ENCODE measurements at regions not wholly inside any gene's neighbourhood (a gene's known extent, or its start where the extent isn't known, plus 50 kb on each side); places are given as distances from the start of the nearest gene placed in this dataset.
A peak's percentile ranks its signal among the peaks of the same experiment; 100 is the strongest.

GRCh38 chr4:184310171-184310567 is 92.5 kb upstream of the ENPP6 start:
- DNase-seq (ENCODE audit: low read depth in 2 of 2, low spot score in 1 of 2), result no peak

GRCh38 chr4:184309241-184310170 is 91.8 kb upstream of the ENPP6 start:
- no peak for DNase-seq (ENCODE audit: low read depth in 2 of 2, low spot score in 1 of 2)

- no peak for DNase-seq (ENCODE audit: low read depth in 2 of 2, low spot score in 1 of 2)
Observed at GRCh38 chr4:184306949-184307348, 89.3 kb upstream of the ENPP6 start.

GRCh38 chr4:184306470-184306869 is 88.8 kb upstream of the ENPP6 start:
- no peak for DNase-seq (ENCODE audit: low read depth in 2 of 2, low spot score in 1 of 2)

- no peak for DNase-seq (ENCODE audit: low read depth in 2 of 2, low spot score in 1 of 2)
Observed at GRCh38 chr4:184300816-184301215, 83.1 kb upstream of the ENPP6 start.

GRCh38 chr4:184298254-184298653 is 80.6 kb upstream of the ENPP6 start:
- DNase-seq (ENCODE audit: low read depth in 2 of 2, low spot score in 1 of 2), result no peak

GRCh38 chr4:184295206-184295605 is 77.5 kb upstream of the ENPP6 start:
- DNase-seq (ENCODE audit: low read depth in 2 of 2, low spot score in 1 of 2), result no peak

- no peak for DNase-seq (ENCODE audit: low read depth in 2 of 2, low spot score in 1 of 2)
Observed at GRCh38 chr4:184294606-184295133, 77.0 kb upstream of the ENPP6 start.

- DNase-seq (ENCODE audit: low read depth in 2 of 2, low spot score in 1 of 2), result no peak
Observed at GRCh38 chr4:184293552-184293951, 75.9 kb upstream of the ENPP6 start.

- DNase-seq (ENCODE audit: low read depth in 2 of 2, low spot score in 1 of 2), result no peak
Observed at GRCh38 chr4:184292877-184293276, 75.2 kb upstream of the ENPP6 start.

- no peak for DNase-seq (ENCODE audit: low read depth in 2 of 2, low spot score in 1 of 2)
Observed at GRCh38 chr4:184292465-184292867, 74.8 kb upstream of the ENPP6 start.

- DNase-seq (ENCODE audit: low read depth in 2 of 2, low spot score in 1 of 2), result no peak
Observed at GRCh38 chr4:184289179-184289535, 71.5 kb upstream of the ENPP6 start.

GRCh38 chr4:184288451-184289178 is 70.9 kb upstream of the ENPP6 start:
- no peak for DNase-seq (ENCODE audit: low read depth in 2 of 2, low spot score in 1 of 2)

- DNase-seq (ENCODE audit: low read depth in 2 of 2, low spot score in 1 of 2), result no peak
Observed at GRCh38 chr4:184287697-184288255, 70.1 kb upstream of the ENPP6 start.

GRCh38 chr4:184286358-184286757 is 68.7 kb upstream of the ENPP6 start:
- DNase-seq (ENCODE audit: low read depth in 2 of 2, low spot score in 1 of 2), result no peak

- DNase-seq (ENCODE audit: low read depth in 2 of 2, low spot score in 1 of 2), result no peak
Observed at GRCh38 chr4:184284742-184285141, 67.1 kb upstream of the ENPP6 start.

- DNase-seq (ENCODE audit: low read depth in 2 of 2, low spot score in 1 of 2), result no peak
Observed at GRCh38 chr4:184284336-184284690, 66.6 kb upstream of the ENPP6 start.

GRCh38 chr4:184283659-184284335 is 66.1 kb upstream of the ENPP6 start:
- no peak for DNase-seq (ENCODE audit: low read depth in 2 of 2, low spot score in 1 of 2)

GRCh38 chr4:184282895-184283654 is 65.4 kb upstream of the ENPP6 start:
- no peak for DNase-seq (ENCODE audit: low read depth in 2 of 2, low spot score in 1 of 2)

GRCh38 chr4:184282251-184282713 is 64.6 kb upstream of the ENPP6 start:
- peak in 1 of 2 donors; percentile 22 for DNase-seq (ENCODE audit: low read depth in 2 of 2, low spot score in 1 of 2)
